ENCODE measurements at regions not wholly inside any gene's neighbourhood (a gene's known extent, or its start where the extent isn't known, plus 50 kb on each side); places are given as distances from the start of the nearest gene placed in this dataset.

- Histone ChIP-seq H3K36me3 (ENCODE audit: insufficient read depth, low read length) (no peaks in the 10 kb centered on the region), H3K4me1 (ENCODE audit: insufficient read depth, low read length) (no peaks in the 10 kb centered on the region), H3K27ac (ENCODE audit: low read depth, low read length) (no peak overlapping the region), H3K9me3 (ENCODE audit: insufficient read depth, low read depth, low read length) (0 out of 2 replicates have a peak, but pooled peaks cover 4% of the 10 kb centered on the region), H3K4me3 (ENCODE audit: low read length) (no peak overlapping the region), H3K9ac (ENCODE audit: low read depth, low read length) (no peak overlapping the region), H3K27me3 (ENCODE audit: insufficient read depth, low read length) (no peaks in the 10 kb centered on the region)
- 92% methylated on average over 5 of the region's 5 CpGs for WGBS
Measured at GRCh38 chr16:9549487-9549886, 458.0 kb downstream of the HAPSTR1 start.

GRCh38 chr16:9555051-9555450 lies 463.6 kb downstream of the HAPSTR1 start:
- Histone ChIP-seq H3K27me3 (ENCODE audit: insufficient read depth, low read length) (no peaks in the 10 kb centered on the region), H3K4me1 (ENCODE audit: insufficient read depth, low read length) (no peaks in the 10 kb centered on the region), H3K4me3 (ENCODE audit: low read length) (no peak overlapping the region), H3K27ac (ENCODE audit: low read depth, low read length) (no peak overlapping the region), H3K36me3 (ENCODE audit: insufficient read depth, low read length) (no peaks in the 10 kb centered on the region), H3K9me3 (ENCODE audit: insufficient read depth, low read depth, low read length) (peaks cover 10% of the 10 kb centered on the region), H3K9ac (ENCODE audit: low read depth, low read length) (no peak overlapping the region)
- WGBS: 99% methylated on average over 3 of the region's 3 CpGs

- H3K9me3 ChIP-seq (ENCODE audit: insufficient read depth, low read depth, low read length): peaks cover 5% of the 10 kb centered on the region
Measured at GRCh38 chr16:9556949-9557665, 465.7 kb downstream of the HAPSTR1 start.

GRCh38 chr16:9557713-9558112 lies 466.3 kb downstream of the HAPSTR1 start:
- Histone ChIP-seq H3K9ac (ENCODE audit: low read depth, low read length) (no peak overlapping the region), H3K4me3 (ENCODE audit: low read length) (no peak overlapping the region), H3K27me3 (ENCODE audit: insufficient read depth, low read length) (no peaks in the 10 kb centered on the region), H3K9me3 (ENCODE audit: insufficient read depth, low read depth, low read length) (peaks cover 5% of the 10 kb centered on the region), H3K4me1 (ENCODE audit: insufficient read depth, low read length) (no peaks in the 10 kb centered on the region), H3K36me3 (ENCODE audit: insufficient read depth, low read length) (no peaks in the 10 kb centered on the region), H3K27ac (ENCODE audit: low read depth, low read length) (no peak overlapping the region)
- 93% methylated on average over 3 of the region's 3 CpGs for WGBS

More at GRCh38 chr16:9556949-9557665, 465.7 kb downstream of the HAPSTR1 start:
- Histone ChIP-seq H3K27me3 (ENCODE audit: insufficient read depth, low read length) (no peaks in the 10 kb centered on the region), H3K4me3 (ENCODE audit: low read length) (no peak overlapping the region), H3K9ac (ENCODE audit: low read depth, low read length) (no peak overlapping the region), H3K36me3 (ENCODE audit: insufficient read depth, low read length) (no peaks in the 10 kb centered on the region), H3K27ac (ENCODE audit: low read depth, low read length) (no peak overlapping the region), H3K4me1 (ENCODE audit: insufficient read depth, low read length) (no peaks in the 10 kb centered on the region)
- 94% methylated on average over 7 of the region's 7 CpGs for WGBS

DNA sequence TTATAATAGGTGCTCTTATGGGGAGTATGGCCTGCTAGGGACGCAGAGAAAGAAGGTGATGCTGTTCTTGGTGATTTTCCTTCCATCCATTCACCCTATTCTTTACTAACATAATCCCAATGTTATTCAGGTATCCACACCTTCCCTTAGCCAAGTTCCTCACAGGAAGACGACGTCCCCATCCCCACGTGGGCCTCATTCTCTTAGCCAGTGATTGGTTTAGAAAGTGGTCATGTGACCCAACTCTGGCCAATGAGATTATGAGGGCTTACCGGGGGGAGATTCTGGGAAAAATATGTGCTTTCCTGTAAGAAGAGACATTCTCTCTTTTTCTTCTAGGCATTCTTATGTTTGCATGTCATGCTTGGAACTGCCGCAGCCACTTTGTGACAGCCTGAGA lies 474.7 kb downstream of the HAPSTR1 start:
- Histone ChIP-seq H3K4me3 (ENCODE audit: low read length) (no peak overlapping the region), H3K36me3 (ENCODE audit: insufficient read depth, low read length) (no peaks in the 10 kb centered on the region), H3K27ac (ENCODE audit: low read depth, low read length) (no peak overlapping the region), H3K27me3 (ENCODE audit: insufficient read depth, low read length) (no peaks in the 10 kb centered on the region), H3K4me1 (ENCODE audit: insufficient read depth, low read length) (peaks cover 6% of the 10 kb centered on the region; the same call in 1 of the 2 replicates), H3K9me3 (ENCODE audit: insufficient read depth, low read depth, low read length) (no peaks in the 10 kb centered on the region), H3K9ac (ENCODE audit: low read depth, low read length) (no peak overlapping the region)
- WGBS: 93% methylated on average over 6 of the region's 6 CpGs

GRCh38 chr16:9567666-9568065 lies 476.2 kb downstream of the HAPSTR1 start:
- no peaks in the 10 kb centered on the region for H3K9me3 ChIP-seq (ENCODE audit: insufficient read depth, low read depth, low read length)
- no peak overlapping the region for H3K27ac ChIP-seq (ENCODE audit: low read depth, low read length)
- WGBS: 92% methylated on average over 7 of the region's 7 CpGs

GRCh38 chr16:9568261-9568660 lies 476.8 kb downstream of the HAPSTR1 start:
- 93% methylated on average over 2 of the region's 2 CpGs for WGBS
- no peak overlapping the region for H3K9ac ChIP-seq (ENCODE audit: low read depth, low read length)

More at GRCh38 chr16:9567666-9568065, 476.2 kb downstream of the HAPSTR1 start:
- no peak overlapping the region for H3K4me3 ChIP-seq (ENCODE audit: low read length)
- H3K36me3 ChIP-seq (ENCODE audit: insufficient read depth, low read length): no peaks in the 10 kb centered on the region
- H3K4me1 ChIP-seq (ENCODE audit: insufficient read depth, low read length): peaks cover 6% of the 10 kb centered on the region; the same call in 1 of the 2 replicates
- H3K27me3 ChIP-seq (ENCODE audit: insufficient read depth, low read length): no peaks in the 10 kb centered on the region
- H3K9ac ChIP-seq (ENCODE audit: low read depth, low read length): no peak overlapping the region

DNA sequence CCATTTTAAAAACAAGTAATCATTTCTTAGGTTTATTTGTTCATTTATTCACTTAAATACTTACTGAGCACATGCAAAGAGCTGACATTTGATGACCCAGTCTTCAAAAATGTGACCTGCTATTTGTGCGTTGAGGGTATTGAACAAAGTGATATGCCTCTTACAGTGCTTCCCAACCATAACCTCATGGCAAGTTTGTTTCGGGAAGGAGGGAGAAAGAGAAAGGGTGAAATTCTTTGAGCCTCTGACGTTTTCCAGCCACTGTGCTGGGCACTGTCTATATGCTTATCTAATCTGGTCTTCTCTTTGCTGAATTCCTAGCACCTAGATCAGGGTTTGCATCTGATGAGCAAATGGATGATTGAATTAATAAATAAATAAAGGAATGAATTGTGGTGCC lies 479.1 kb downstream of the HAPSTR1 start:
- WGBS: 88% methylated on average over 3 of the region's 3 CpGs
- Histone ChIP-seq H3K4me3 (ENCODE audit: low read length) (no peak overlapping the region), H3K36me3 (ENCODE audit: insufficient read depth, low read length) (no peaks in the 10 kb centered on the region), H3K4me1 (ENCODE audit: insufficient read depth, low read length) (peaks cover 6% of the 10 kb centered on the region; the same call in 1 of the 2 replicates), H3K27ac (ENCODE audit: low read depth, low read length) (no peak overlapping the region), H3K9ac (ENCODE audit: low read depth, low read length) (no peak overlapping the region), H3K27me3 (ENCODE audit: insufficient read depth, low read length) (no peaks in the 10 kb centered on the region), H3K9me3 (ENCODE audit: insufficient read depth, low read depth, low read length) (no peaks in the 10 kb centered on the region)

More at GRCh38 chr16:9568261-9568660, 476.8 kb downstream of the HAPSTR1 start:
- no peaks in the 10 kb centered on the region for H3K36me3 ChIP-seq (ENCODE audit: insufficient read depth, low read length)
- no peak overlapping the region for H3K4me3 ChIP-seq (ENCODE audit: low read length)
- H3K27ac ChIP-seq (ENCODE audit: low read depth, low read length): no peak overlapping the region
- no peaks in the 10 kb centered on the region for H3K9me3 ChIP-seq (ENCODE audit: insufficient read depth, low read depth, low read length)
- peaks cover 6% of the 10 kb centered on the region; the same call in 1 of the 2 replicates for H3K4me1 ChIP-seq (ENCODE audit: insufficient read depth, low read length)
- no peaks in the 10 kb centered on the region for H3K27me3 ChIP-seq (ENCODE audit: insufficient read depth, low read length)

DNA sequence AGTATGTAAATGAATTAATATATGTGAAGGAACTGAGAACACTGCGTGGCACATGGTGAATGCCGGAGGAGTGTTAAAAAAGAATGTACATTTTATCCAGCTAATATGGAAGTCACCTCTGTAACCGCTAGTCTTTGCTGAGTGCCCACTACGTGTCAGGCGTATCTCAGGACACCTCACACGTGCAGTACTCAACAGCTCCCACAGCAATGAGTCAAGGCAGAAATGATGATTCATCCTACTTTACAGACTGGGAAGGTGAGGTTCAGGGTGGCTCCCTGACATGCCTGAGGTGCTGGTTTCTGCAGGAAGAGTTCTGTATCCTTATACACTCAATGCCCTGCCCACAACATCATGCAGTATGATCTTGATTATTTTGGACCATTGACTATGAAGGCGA lies 487.0 kb downstream of the HAPSTR1 start:
- no peaks in the 10 kb centered on the region for H3K9me3 ChIP-seq (ENCODE audit: insufficient read depth, low read depth, low read length)
- no peaks in the 10 kb centered on the region for H3K36me3 ChIP-seq (ENCODE audit: insufficient read depth, low read length)
- no peaks in the 10 kb centered on the region for H3K27me3 ChIP-seq (ENCODE audit: insufficient read depth, low read length)
- H3K9ac ChIP-seq (ENCODE audit: low read depth, low read length): no peak overlapping the region
- H3K4me1 ChIP-seq (ENCODE audit: insufficient read depth, low read length): no peaks in the 10 kb centered on the region
- WGBS: 95% methylated on average over 7 of the region's 7 CpGs
- H3K4me3 ChIP-seq (ENCODE audit: low read length): no peak overlapping the region
- H3K27ac ChIP-seq (ENCODE audit: low read depth, low read length): no peak overlapping the region

DNA sequence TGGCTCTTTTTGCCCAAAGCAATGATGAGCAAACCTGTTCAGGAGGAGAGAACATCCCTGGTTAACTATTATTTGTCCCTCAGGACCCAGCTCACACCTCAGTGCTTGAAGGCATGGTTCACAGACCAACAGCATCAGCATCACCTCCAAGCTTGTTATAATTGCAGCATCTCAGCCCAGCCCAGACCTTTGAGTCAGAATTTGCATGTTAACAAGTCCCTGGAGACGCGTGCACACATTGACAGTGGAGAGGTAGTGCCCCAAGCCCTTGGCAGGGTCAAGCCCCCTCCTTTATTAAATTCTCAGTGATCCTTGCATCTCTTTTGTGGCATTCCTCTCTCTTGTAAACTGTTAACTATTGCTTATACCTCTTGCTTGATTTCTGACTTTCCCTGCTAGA lies 488.6 kb downstream of the HAPSTR1 start:
- Histone ChIP-seq H3K9me3 (ENCODE audit: insufficient read depth, low read depth, low read length) (no peaks in the 10 kb centered on the region), H3K4me3 (ENCODE audit: low read length) (no peak overlapping the region), H3K36me3 (ENCODE audit: insufficient read depth, low read length) (no peaks in the 10 kb centered on the region), H3K9ac (ENCODE audit: low read depth, low read length) (no peak overlapping the region), H3K27ac (ENCODE audit: low read depth, low read length) (no peak overlapping the region), H3K27me3 (ENCODE audit: insufficient read depth, low read length) (no peaks in the 10 kb centered on the region), H3K4me1 (ENCODE audit: insufficient read depth, low read length) (no peaks in the 10 kb centered on the region)
- 84% methylated on average over 2 of the region's 2 CpGs for WGBS

DNA sequence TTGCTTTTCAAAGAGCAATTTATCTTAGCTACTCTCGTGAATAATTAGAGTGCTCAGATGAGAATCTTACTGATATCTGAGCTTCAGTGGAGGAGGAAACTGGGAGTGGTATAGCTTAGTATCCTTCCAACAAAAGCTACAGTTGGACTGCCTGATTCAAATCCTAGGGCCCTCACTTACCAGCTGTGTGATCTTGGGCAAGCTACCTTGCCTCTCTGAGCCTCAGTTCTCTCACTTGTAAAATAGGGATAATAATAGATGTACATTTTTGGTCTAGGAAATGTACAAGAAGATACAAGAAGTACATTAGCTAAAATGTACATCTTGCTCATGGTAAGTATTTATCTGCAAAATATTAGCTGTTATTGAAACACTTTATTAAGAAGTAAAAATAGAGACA lies 502.0 kb downstream of the HAPSTR1 start:
- no peaks in the 10 kb centered on the region for H3K36me3 ChIP-seq (ENCODE audit: insufficient read depth, low read length)
- WGBS: 86% methylated on average over 1 of the region's 1 CpG

More for the DNA sequence above, 502.0 kb downstream of the HAPSTR1 start:
- peaks cover 4% of the 10 kb centered on the region; the same call in 1 of the 2 replicates for H3K9me3 ChIP-seq (ENCODE audit: insufficient read depth, low read depth, low read length)
- no peaks in the 10 kb centered on the region for H3K4me1 ChIP-seq (ENCODE audit: insufficient read depth, low read length)
- no peak overlapping the region for H3K9ac ChIP-seq (ENCODE audit: low read depth, low read length)
- no peaks in the 10 kb centered on the region; the same call in 1 of the 2 replicates for H3K27me3 ChIP-seq (ENCODE audit: insufficient read depth, low read length)
- no peak overlapping the region for H3K27ac ChIP-seq (ENCODE audit: low read depth, low read length)
- no peak overlapping the region for H3K4me3 ChIP-seq (ENCODE audit: low read length)

All from HUES64 (cell line).